ENCODE measurements at regions not wholly inside any gene's neighbourhood (a gene's known extent, or its start where the extent isn't known, plus 50 kb on each side); places are given as distances from the start of the nearest gene placed in this dataset.
A peak's percentile ranks its signal among the peaks of the same experiment; 100 is the strongest.

DNA sequence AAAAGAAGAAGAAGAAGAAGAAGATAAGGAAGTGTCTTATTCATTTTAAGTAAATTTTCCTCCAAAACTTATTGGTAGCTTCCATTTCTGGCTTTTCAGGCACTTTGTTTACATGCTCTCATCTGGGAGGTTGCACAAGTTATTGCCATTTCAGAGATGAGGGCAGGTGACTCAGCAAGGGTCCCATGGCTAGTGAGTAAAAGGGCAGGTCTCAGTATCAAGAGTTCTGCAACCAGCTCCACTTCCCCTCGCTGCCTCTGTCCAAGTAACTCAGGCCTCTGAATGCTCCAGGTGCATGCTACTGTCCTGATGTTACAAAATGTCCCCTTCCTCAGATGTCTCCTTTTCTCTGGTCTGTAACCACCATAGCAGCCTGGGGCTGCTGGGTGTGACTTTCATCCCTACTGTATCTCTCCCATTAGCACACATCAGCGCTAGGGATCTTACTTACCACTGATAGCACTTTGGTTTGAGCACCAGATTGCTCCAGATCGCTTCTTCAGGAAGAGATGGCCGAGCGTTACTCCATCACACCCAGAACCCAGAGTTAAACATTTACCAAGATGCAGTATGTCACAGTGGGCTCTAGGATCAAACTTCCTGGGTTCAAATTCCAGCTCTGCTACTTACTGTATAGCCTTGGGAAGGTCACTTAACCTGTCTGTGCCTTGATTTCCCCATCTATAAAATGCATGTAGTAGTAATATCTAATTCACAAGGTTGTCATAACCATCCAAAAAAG is 57.4 kb upstream of the LAPTM4A start:
- DNase-seq = no peak

DNA sequence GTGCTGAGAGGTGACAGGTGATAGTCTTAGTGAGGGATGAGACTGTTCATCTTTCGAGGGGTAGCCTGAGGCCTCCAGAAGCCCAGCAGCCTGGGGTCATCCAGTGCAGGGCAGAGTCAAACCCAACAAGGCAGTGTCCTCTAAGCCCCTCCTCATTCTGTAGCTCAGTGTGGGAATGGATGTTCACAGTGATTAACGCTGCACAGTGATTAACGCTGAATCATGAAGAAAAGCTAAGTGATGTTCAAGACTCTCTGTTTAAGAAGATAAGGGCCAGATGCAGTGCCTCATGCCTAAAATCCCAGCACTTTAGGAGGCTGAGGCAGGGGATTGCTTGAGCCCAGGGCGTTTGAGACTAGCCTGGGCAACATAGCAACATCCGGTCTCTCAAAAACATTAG is 56.3 kb upstream of the LAPTM4A start:
- no peak for DNase-seq

DNA sequence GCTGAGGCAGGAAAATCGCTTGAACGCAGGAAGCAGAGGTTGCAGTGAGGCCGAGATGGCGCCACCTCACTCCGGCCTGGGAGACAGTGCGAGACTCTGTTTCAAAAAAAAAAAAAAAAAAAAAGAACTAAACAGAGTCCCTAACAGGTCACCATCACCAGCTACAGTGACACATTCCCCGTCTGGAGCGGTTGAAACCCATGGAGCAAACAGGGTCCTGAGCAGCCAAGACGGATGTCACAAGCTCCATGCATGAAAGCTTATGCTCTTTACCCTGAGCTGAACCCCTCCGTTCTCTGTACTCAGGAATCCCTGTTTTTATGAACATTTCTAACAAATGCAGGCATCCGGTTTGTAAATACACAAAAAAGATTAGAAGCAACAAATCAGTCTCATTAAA is 55.9 kb upstream of the LAPTM4A start:
- DNase-seq = no peak

DNA sequence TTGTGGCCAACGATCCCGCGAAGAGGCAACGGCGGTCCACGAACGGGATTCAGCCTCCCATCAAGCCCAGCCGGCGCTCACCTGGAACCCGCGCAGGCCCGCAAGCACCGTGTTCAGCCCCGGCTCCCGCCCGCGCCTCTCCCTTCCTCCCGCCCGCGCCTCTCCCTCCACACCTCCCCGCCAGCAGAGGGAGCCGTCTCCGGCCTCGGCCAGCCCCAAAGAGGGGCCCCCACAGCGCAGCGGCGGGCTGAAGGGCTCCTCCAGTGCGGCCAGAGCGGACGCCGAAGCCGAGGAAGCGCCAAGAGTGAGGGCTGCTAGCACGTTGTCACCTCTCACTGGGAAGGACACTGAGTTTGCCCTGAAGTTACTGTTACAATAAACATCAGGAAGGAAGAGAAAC is 55.3 kb upstream of the LAPTM4A start:
- DNase-seq = peak; percentile 31

DNA sequence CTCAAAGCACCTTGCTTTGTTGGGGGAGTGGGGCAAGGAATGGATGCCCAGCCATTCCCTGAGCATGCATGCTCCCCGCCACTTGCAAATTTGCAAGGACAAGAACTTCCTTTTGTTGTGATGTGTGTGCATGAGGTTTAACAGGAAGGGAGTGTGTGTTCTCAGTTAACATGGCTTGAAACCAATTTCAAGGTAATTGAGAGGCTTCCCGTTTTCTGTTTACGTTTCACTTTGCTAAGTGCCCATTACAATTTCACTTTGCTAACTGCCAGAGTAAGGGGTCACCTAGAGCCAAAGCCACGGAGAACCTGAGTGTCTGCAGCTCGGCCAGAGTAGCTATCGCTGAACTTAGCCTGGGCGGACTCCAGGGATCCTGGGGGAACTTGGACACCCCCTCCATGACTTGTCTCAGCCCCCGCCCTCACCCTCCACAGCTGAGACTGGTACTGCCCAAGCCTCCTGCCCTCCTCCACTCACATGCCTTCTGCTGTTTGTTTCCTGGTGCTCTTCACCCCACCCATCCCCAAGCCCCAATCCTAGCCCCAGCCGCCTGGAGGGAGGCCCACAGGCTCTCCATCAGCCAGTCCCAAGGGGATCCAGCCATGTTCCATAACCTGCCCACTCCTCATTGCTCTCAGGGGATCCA is 53.6 kb upstream of the LAPTM4A start:
- DNase-seq = no peak

DNA sequence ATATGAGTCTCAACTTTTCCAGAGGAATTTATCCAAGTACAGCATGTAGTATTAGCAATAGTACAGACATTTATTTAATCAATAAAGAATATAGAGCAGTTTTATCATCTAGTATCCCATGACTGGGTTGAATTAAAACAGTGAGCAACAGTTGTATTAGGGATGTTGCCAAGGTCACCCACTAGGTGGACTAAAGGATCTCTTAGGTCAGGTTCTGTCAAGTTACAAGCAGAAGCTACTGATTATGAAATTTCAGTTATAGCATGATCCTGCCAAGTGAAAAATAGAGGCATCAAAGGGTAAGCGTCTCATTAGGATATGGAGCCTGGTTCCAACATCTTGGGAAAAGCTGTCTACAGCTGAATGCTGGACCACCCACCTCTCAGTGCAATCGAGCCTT is 52.1 kb upstream of the LAPTM4A start:
- DNase-seq = no peak
